ENCODE measurements at regions not wholly inside any gene's neighbourhood (a gene's known extent, or its start where the extent isn't known, plus 50 kb on each side); places are given as distances from the start of the nearest gene placed in this dataset.
"Not testable (repeated sequence)": the region's sequence is repeated elsewhere in the genome, so short reads cannot be mapped to it uniquely, and the experiment has no call there.

GRCh38 chr11:129637983-129638776, 177.5 kb upstream of the TMEM45B start:
- DNase-seq, result no peak

GRCh38 chr11:129639300-129639699, 176.3 kb upstream of the TMEM45B start:
- DNase-seq, result peak in 1 of 5 experiments; percentile 46

- DNase-seq, result no peak
Observed at GRCh38 chr11:129640671-129641070, 175.0 kb upstream of the TMEM45B start.

GRCh38 chr11:129643031-129643721, 172.5 kb upstream of the TMEM45B start:
- peak in 1 of 5 experiments; percentile 42 for DNase-seq

GRCh38 chr11:129644326-129644725, 171.3 kb upstream of the TMEM45B start:
- DNase-seq, result no peak

- DNase-seq, result no peak
Observed at GRCh38 chr11:129645943-129646342, 169.7 kb upstream of the TMEM45B start.

GRCh38 chr11:129650044-129650443, 165.6 kb upstream of the TMEM45B start:
- not testable (repeated sequence) for DNase-seq

- DNase-seq, result no peak
Observed at GRCh38 chr11:129652835-129653234, 162.8 kb upstream of the TMEM45B start.

- DNase-seq, result no peak
Observed at GRCh38 chr11:129655247-129655832, 160.3 kb upstream of the TMEM45B start.

GRCh38 chr11:129657866-129658525, 157.7 kb upstream of the TMEM45B start:
- no peak for DNase-seq

- DNase-seq, result no peak
Observed at GRCh38 chr11:129658526-129658867, 157.2 kb upstream of the TMEM45B start.

- DNase-seq, result no peak
Observed at GRCh38 chr11:129680907-129681306, 134.7 kb upstream of the TMEM45B start.

- DNase-seq, result no peak
Observed at GRCh38 chr11:129681344-129682114, 134.1 kb upstream of the TMEM45B start.

- DNase-seq, result no peak
Observed at GRCh38 chr11:129686269-129686668, 129.4 kb upstream of the TMEM45B start.

GRCh38 chr11:129691142-129691541, 124.5 kb upstream of the TMEM45B start:
- no peak for DNase-seq

GRCh38 chr11:129694538-129694937, 121.1 kb upstream of the TMEM45B start:
- DNase-seq, result peak in 1 of 5 experiments; percentile 19

- DNase-seq, result no peak
Observed at GRCh38 chr11:129694966-129695365, 120.7 kb upstream of the TMEM45B start.

GRCh38 chr11:129695571-129696308, 119.9 kb upstream of the TMEM45B start:
- DNase-seq, result peak; percentile 21 to 58 (median 38)

- no peak for DNase-seq
Observed at GRCh38 chr11:129696309-129696989, 119.2 kb upstream of the TMEM45B start.

GRCh38 chr11:129698212-129698611, 117.4 kb upstream of the TMEM45B start:
- DNase-seq, result no peak

GRCh38 chr11:129699711-129700304, 115.8 kb upstream of the TMEM45B start:
- DNase-seq, result no peak
